ENCODE measurements at regions not wholly inside any gene's neighbourhood (a gene's known extent, or its start where the extent isn't known, plus 50 kb on each side); places are given as distances from the start of the nearest gene placed in this dataset.

DNA sequence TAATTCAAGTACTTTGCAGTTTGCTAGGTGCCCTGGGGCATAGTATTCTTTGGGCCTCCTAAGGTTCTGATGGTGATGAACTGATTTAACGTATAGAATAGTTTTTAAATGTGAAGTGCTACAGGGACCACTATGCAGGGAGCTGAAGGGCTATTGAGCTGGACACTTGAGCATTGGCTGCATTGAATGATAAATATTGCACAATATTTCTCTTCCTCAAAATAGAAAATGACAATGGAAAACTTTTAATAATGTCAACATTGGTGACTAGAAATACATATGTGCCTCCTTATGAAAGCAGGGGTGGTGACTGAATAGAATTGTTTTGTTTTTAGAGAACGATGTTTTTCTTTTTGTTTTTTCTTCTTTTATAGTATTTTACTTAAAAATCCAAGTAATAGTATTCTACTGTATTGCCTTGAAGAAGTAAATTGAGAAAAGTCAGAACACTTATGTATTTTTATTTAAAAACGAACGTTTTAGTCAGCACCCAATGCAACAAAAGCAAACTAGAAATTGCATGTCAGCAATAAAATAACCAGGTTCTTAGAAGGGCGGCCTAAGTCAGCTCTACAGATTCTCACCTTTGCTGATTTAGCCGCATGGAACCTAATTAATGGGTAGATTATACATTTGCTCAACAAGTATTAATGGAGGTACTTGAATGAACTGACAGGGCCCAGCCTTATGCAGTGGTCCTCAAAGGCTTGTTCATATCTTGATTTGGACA lies 244.0 kb upstream of the KLF6 start:
- ChIA-PET POLR2A (no interaction called here), CTCF (no interaction called here)
- no peaks in the 10 kb centered on the region for H3K36me3 ChIP-seq (ENCODE audit: control insufficient read depth in 2 of 2, extremely low read depth in 1 of 2, insufficient read depth in 2 of 2, low read length in 2 of 2)
- H3K4me1 ChIP-seq (ENCODE audit: control insufficient read depth, extremely low read depth, insufficient read depth, low read length): no peaks in the 10 kb centered on the region
- H3K9ac ChIP-seq (replicated peaks; ENCODE audit: extremely low read depth, insufficient read depth, low read length): no peak overlapping the region
- no peak overlapping the region for H2AFZ ChIP-seq (ENCODE audit: low read depth, low read length)
- no peak overlapping the region for H3K4me3 ChIP-seq (replicated peaks in 1 of 3; ENCODE audit: insufficient read depth in 1 of 3, low read depth in 1 of 3, low read length in 3 of 3)
- no peaks in the 10 kb centered on the region for H3K9me1 ChIP-seq (replicated peaks; ENCODE audit: control insufficient read depth, extremely low read depth, insufficient read depth, low read length)
- H4K20me1 ChIP-seq (replicated peaks; ENCODE audit: control insufficient read depth, extremely low read depth, insufficient read depth, low read length): no peaks in the 10 kb centered on the region
- no peaks in the 10 kb centered on the region for H3K79me2 ChIP-seq (ENCODE audit: control insufficient read depth, insufficient read depth, low read length)
- FAIRE-seq: no peak
- no peak for TF ChIP-seq GATA2 (IDR thresholded peaks at IDR 0.05; ENCODE audit: insufficient read depth, insufficient read length, low read depth, low read length)
- no peak for TF ChIP-seq FOS (IDR thresholded peaks at IDR 0.05; ENCODE audit: borderline replicate concordance, insufficient read depth, low read length)
- no peak for TF ChIP-seq MYC (IDR thresholded peaks at IDR 0.05; ENCODE audit: low read depth, low read length)
- TF ChIP-seq, protein P1, sequence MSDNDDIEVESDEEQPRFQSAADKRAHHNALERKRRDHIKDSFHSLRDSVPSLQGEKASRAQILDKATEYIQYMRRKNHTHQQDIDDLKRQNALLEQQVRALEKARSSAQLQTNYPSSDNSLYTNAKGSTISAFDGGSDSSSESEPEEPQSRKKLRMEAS (IDR thresholded peaks at IDR 0.05; ENCODE audit: insufficient read depth, insufficient read length): no peak
- TF ChIP-seq JUN (IDR thresholded peaks at IDR 0.05; ENCODE audit: borderline replicate concordance, insufficient read depth, insufficient read length, low read depth): no peak
- no peak for TF ChIP-seq POLR2AphosphoS5 (IDR thresholded peaks at IDR 0.05; ENCODE audit: insufficient read depth, low read depth, low read length)
- TF ChIP-seq, protein P2, sequence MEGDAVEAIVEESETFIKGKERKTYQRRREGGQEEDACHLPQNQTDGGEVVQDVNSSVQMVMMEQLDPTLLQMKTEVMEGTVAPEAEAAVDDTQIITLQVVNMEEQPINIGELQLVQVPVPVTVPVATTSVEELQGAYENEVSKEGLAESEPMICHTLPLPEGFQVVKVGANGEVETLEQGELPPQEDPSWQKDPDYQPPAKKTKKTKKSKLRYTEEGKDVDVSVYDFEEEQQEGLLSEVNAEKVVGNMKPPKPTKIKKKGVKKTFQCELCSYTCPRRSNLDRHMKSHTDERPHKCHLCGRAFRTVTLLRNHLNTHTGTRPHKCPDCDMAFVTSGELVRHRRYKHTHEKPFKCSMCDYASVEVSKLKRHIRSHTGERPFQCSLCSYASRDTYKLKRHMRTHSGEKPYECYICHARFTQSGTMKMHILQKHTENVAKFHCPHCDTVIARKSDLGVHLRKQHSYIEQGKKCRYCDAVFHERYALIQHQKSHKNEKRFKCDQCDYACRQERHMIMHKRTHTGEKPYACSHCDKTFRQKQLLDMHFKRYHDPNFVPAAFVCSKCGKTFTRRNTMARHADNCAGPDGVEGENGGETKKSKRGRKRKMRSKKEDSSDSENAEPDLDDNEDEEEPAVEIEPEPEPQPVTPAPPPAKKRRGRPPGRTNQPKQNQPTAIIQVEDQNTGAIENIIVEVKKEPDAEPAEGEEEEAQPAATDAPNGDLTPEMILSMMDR (IDR thresholded peaks at IDR 0.05; ENCODE audit: extremely low read depth in 1 of 2, insufficient read depth in 1 of 2, low read depth in 1 of 2, low read length in 2 of 2): no peak
- TF ChIP-seq EZH2 (IDR thresholded peaks at IDR 0.05; ENCODE audit: borderline replicate concordance, low read depth, low read length, severe bottlenecking): no peak
- no peak for TF ChIP-seq POLR2A (IDR thresholded peaks at IDR 0.05; ENCODE audit: low read depth, low read length)
- H3K4me2 ChIP-seq (ENCODE audit: insufficient read depth, low read length): no peak overlapping the region
- no peak overlapping the region for H3K27ac ChIP-seq (ENCODE audit: insufficient read depth, low read depth, low read length)
- DNase-seq (ENCODE audit: low read depth, low spot score): no peak
- no peaks in the 10 kb centered on the region for H3K27me3 ChIP-seq (ENCODE audit: control insufficient read depth in 2 of 2, insufficient read depth in 2 of 2, low read length in 2 of 2)
- intact Hi-C loops (cut with micrococcal nuclease): no loop called here
- no TSS peak for BruUV-seq (replicated peaks)
- H3K9me3 ChIP-seq (replicated peaks; ENCODE audit: control insufficient read depth, insufficient read depth, low read length): no peaks in the 10 kb centered on the region
- dilution Hi-C loops (cut with MboI; ENCODE audit: extremely low pct_ligation_motif_present, low sequenced_read_pairs): no loop called here
